ENCODE measurements at regions not wholly inside any gene's neighbourhood (a gene's known extent, or its start where the extent isn't known, plus 50 kb on each side); places are given as distances from the start of the nearest gene placed in this dataset.
A peak's percentile ranks its signal among the peaks of the same experiment; 100 is the strongest.

DNA sequence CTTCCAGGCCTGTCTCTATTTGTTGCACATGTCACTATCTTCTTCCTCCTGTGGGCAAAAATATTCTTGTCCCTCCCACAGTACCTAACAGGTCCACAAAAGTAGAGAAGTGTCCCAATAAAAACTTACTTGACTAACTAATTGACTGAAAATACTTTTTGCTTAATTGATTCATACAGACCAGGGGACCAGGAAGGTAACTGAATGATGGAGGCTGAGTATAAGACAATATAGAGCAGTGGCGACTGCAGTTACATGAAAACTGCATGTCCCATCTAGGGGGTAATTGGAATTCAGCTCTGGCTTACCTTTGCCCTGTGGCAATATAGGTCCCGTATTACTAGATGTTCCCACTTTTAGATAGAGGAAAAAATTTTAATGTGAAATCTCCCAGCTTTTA lies 112.9 kb upstream of the CREB1 start:
- Mint-ChIP-seq H3K4me1 (no peaks in the 10 kb centered on the region), H3K4me3 (no peak overlapping the region), H3K27ac (peak overlapping the region in 1 of 7 donors; percentile 1), H3K9me3 (peaks cover 0 to 5% (median 0%) of the 10 kb centered on the region in 7 donors), H3K36me3 (no peaks in the 10 kb centered on the region), H3K27me3 (ENCODE audit: low read depth in 3 of 3) (peaks cover 0 to 3% (median 2%) of the 10 kb centered on the region in 3 donors)
- H3K4me3 ChIP-seq (replicated peaks in 1 of 3; ENCODE audit: low read depth in 2 of 3, low read length in 3 of 3): no peak overlapping the region
- H4K20me1 ChIP-seq (ENCODE audit: insufficient read depth, low read length): no peaks in the 10 kb centered on the region
- no peaks in the 10 kb centered on the region for H3K36me3 ChIP-seq (replicated peaks in 1 of 2; ENCODE audit: control insufficient read depth in 1 of 2, insufficient read depth in 2 of 2, low read length in 2 of 2)
- no peaks in the 10 kb centered on the region for H3K9me3 ChIP-seq (replicated peaks in 1 of 2; ENCODE audit: control insufficient read depth in 1 of 2, insufficient read depth in 1 of 2, low read length in 2 of 2)
- no peak overlapping the region for H3K4me2 ChIP-seq (replicated peaks; ENCODE audit: extremely low read depth, low read length, poor library complexity, severe bottlenecking)
- H3K27ac ChIP-seq (ENCODE audit: low read depth in 1 of 2, low read length in 2 of 2): no peak overlapping the region
- 100% methylated on average over 1 of the region's 2 CpGs for WGBS (ENCODE audit: insufficient coverage)
- no peak overlapping the region for H2AFZ ChIP-seq (ENCODE audit: insufficient read depth, low read depth, low read length, poor library complexity, severe bottlenecking)
- no peak for DNase-seq
- intact Hi-C loops (cut with micrococcal nuclease): no loop called here
- no peak overlapping the region for H3K9ac ChIP-seq (ENCODE audit: insufficient read depth, low read length, poor library complexity, severe bottlenecking)
- TF ChIP-seq, protein P1, sequence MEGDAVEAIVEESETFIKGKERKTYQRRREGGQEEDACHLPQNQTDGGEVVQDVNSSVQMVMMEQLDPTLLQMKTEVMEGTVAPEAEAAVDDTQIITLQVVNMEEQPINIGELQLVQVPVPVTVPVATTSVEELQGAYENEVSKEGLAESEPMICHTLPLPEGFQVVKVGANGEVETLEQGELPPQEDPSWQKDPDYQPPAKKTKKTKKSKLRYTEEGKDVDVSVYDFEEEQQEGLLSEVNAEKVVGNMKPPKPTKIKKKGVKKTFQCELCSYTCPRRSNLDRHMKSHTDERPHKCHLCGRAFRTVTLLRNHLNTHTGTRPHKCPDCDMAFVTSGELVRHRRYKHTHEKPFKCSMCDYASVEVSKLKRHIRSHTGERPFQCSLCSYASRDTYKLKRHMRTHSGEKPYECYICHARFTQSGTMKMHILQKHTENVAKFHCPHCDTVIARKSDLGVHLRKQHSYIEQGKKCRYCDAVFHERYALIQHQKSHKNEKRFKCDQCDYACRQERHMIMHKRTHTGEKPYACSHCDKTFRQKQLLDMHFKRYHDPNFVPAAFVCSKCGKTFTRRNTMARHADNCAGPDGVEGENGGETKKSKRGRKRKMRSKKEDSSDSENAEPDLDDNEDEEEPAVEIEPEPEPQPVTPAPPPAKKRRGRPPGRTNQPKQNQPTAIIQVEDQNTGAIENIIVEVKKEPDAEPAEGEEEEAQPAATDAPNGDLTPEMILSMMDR (IDR thresholded peaks at IDR 0.05): no peak
- H3K4me1 ChIP-seq (ENCODE audit: control insufficient read depth in 1 of 2, insufficient read depth in 2 of 2, low read length in 2 of 2): no peaks in the 10 kb centered on the region
- no peaks in the 10 kb centered on the region for H3K79me2 ChIP-seq (ENCODE audit: insufficient read depth, low read length)
- H3K27me3 ChIP-seq (ENCODE audit: control insufficient read depth in 2 of 2, insufficient read depth in 2 of 2, low read length in 2 of 2): no peaks in the 10 kb centered on the region

DNA sequence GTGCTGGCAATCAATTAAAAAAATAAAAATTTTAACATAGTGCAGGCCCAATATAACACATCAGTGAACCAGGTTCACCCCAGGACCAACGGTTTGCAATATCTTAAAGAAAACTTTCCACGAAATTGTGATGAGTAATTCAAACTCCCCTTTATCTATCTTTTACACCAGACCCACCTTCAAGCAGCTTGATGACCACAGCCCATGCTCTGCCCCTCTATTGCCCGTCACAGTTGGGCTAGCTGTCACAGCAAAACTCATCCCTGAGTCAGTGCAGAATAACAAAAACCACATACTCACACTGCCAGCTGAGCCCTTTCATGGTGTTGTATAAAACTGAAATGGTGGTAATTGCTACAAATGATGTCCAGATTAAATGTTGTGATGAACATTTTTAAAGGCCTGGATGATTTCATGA lies 112.5 kb upstream of the CREB1 start:
- no peaks in the 10 kb centered on the region for H3K79me2 ChIP-seq (ENCODE audit: insufficient read depth, low read length)
- H2AFZ ChIP-seq (ENCODE audit: insufficient read depth, low read depth, low read length, poor library complexity, severe bottlenecking): no peak overlapping the region
- no peak overlapping the region for H3K27ac Mint-ChIP-seq
- H3K4me3 Mint-ChIP-seq: no peak overlapping the region
- no peak overlapping the region for H3K9ac ChIP-seq (ENCODE audit: insufficient read depth, low read length, poor library complexity, severe bottlenecking)
- H3K4me3 ChIP-seq (replicated peaks in 1 of 3; ENCODE audit: low read depth in 2 of 3, low read length in 3 of 3): no peak overlapping the region
- WGBS (ENCODE audit: insufficient coverage): 95% methylated on average over 2 of the region's 3 CpGs
- intact Hi-C loops (cut with micrococcal nuclease): no loop called here
- H3K27me3 Mint-ChIP-seq (ENCODE audit: low read depth in 3 of 3): peaks cover 0 to 3% (median 2%) of the 10 kb centered on the region in 3 donors
- H3K27ac ChIP-seq (ENCODE audit: low read depth in 1 of 2, low read length in 2 of 2): no peak overlapping the region
- no peaks in the 10 kb centered on the region for H4K20me1 ChIP-seq (ENCODE audit: insufficient read depth, low read length)
- H3K4me1 Mint-ChIP-seq: no peaks in the 10 kb centered on the region
- no peaks in the 10 kb centered on the region for H3K36me3 Mint-ChIP-seq
- TF ChIP-seq, protein P1 (IDR thresholded peaks at IDR 0.05): no peak
- no peak for DNase-seq
- H3K36me3 ChIP-seq (replicated peaks in 1 of 2; ENCODE audit: control insufficient read depth in 1 of 2, insufficient read depth in 2 of 2, low read length in 2 of 2): no peaks in the 10 kb centered on the region
- H3K9me3 ChIP-seq (replicated peaks in 1 of 2; ENCODE audit: control insufficient read depth in 1 of 2, insufficient read depth in 1 of 2, low read length in 2 of 2): no peaks in the 10 kb centered on the region
- H3K4me1 ChIP-seq (ENCODE audit: control insufficient read depth in 1 of 2, insufficient read depth in 2 of 2, low read length in 2 of 2): no peaks in the 10 kb centered on the region
- peaks cover 0 to 5% (median 0%) of the 10 kb centered on the region in 7 donors for H3K9me3 Mint-ChIP-seq
- H3K4me2 ChIP-seq (replicated peaks; ENCODE audit: extremely low read depth, low read length, poor library complexity, severe bottlenecking): no peak overlapping the region
- no peaks in the 10 kb centered on the region for H3K27me3 ChIP-seq (ENCODE audit: control insufficient read depth in 2 of 2, insufficient read depth in 2 of 2, low read length in 2 of 2)
